GM11168 (cell line): ENCODE measurements at regions not wholly inside any gene's neighbourhood (a gene's known extent, or its start where the extent isn't known, plus 50 kb on each side); places are given as distances from the start of the nearest gene placed in this dataset.
"Not testable (repeated sequence)": the region's sequence is repeated elsewhere in the genome, so short reads cannot be mapped to it uniquely, and the experiment has no call there.

Experiments used
- in situ Hi-C: fragments of 300-500 bp; cut with MboI; formaldehyde crosslinking; loops from one replicate; pipeline ENCODE4 v1.12.0; 2022; ENCODE audit warnings: low sequenced_read_pairs; ENCODE audit not compliant: unreplicated experiment

- in situ Hi-C loops, result loop anchor here (5.0 kb wide), 1 partner anchor 100 kb away; the partner anchor contains the start of gene LMNB1
Observed at GRCh38 chr5:126677121-126677520, 76.4 kb downstream of the PHAX start.

- in situ Hi-C loops, result no loop called here
Observed at GRCh38 chr5:126680191-126680817, 79.6 kb downstream of the PHAX start.

GRCh38 chr5:126681314-126681713 lies 80.6 kb downstream of the PHAX start:
- in situ Hi-C loops, result not testable (repeated sequence)

DNA sequence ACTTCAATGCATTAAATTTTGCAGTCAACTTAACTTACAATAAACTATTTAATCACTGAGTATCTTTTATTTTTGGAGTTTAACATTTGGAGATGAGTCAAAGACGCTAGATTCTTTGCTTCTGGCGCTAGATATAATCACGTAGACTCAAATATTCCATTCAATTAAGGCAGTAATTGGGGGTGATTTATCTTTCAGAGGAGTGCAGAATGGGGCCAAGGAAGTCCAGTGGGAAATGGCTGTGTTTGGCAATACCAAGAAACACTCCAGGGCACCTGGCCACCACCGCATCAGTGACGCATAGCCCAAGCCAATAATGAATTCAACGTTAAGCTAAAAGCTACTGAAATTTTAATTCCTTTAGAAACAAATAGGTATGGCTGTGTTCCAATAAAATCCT lies 81.2 kb downstream of the PHAX start:
- in situ Hi-C loops, result no loop called here

DNA sequence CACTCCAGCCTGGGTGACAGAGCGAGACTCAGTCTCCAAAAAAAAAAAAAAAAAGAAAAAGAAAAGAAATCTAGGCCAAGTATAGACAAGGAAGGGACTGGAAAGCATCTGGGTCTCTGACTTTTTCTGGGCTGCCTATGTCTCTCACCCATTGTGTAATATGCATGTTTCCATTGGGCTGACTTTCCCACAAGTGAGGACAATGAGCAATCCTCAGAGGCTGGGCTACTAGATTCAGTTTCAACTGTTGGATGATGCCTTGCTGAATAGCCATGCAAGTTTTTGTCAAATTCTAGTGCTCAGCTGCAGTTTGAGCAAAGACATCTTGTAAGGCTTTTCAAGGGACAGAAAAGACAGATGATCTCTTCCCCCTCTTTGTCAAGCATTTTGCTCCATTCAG lies 82.1 kb downstream of the PHAX start:
- in situ Hi-C loops, result no loop called here

GRCh38 chr5:126683912-126684311 lies 83.2 kb downstream of the PHAX start:
- in situ Hi-C loops, result no loop called here

DNA sequence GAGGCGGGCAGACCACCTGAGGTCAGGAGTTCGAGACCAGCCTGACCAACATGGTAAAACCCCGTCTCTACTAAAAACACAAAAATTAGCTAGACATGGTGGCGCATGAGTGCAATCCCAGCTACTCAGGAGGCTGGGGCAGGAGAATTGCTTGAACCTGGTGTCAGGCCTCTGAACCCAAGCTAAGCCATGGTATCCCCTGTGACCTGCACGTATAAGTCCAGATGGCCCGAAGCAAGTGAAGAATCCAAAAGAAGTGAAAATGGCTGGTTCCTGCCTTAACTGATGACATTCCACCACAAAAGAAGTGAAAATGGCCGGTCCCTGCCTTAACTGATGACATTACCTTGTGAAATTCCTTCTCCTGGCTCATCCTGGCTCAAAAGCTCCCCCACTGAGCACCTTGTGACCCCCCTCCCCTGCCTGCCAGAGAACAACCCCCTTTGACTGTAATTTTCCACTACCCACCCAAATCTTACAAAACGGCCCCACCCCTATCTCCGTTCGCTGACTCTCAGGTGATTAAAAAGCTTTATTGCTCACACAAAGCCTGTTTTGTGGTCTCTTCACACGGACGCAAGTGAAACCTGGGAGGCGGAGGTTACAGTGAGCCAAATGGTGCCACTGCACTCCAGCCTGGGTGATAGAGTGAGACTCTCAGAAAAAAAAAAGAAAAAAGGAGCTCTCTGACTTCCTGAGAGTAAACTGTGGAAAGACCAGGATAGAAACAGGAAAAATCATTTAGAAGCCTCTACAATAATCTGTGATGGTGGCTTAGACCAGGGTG lies 84.1 kb downstream of the PHAX start:
- in situ Hi-C loops, result not testable (repeated sequence)

DNA sequence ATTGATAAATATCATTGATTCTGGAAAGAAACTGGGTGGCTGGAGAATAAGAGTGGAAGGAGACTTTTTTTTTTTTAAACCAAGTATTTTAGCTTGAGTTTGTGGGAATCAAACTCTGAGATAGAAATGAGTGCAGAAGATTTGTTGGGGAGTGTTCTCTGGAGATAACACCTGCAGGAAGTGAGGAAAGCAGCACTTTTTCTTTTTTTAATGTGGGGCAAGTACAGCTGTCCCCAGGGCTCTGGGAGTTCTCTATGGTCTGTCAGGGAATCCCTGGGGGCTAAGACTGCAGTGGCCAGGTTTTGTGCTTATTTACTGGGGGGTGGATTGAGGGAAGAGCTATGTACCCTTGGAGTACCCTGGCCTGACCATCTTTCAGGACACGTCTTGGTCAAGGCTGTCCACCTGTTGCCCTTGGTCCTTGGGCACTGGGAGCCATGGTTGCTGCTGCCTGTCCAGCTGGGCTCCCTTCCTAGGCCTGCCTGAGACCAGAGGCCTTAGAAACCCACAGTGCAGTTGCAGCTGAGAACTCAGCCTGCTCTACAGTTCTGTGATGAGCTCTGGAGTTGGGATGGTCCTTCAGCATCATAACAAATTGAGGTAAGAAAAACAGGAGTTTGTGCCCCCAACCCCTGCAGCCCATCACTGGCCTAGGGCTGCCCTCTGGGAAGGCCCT lies 85.8 kb downstream of the PHAX start:
- in situ Hi-C loops, result no loop called here

DNA sequence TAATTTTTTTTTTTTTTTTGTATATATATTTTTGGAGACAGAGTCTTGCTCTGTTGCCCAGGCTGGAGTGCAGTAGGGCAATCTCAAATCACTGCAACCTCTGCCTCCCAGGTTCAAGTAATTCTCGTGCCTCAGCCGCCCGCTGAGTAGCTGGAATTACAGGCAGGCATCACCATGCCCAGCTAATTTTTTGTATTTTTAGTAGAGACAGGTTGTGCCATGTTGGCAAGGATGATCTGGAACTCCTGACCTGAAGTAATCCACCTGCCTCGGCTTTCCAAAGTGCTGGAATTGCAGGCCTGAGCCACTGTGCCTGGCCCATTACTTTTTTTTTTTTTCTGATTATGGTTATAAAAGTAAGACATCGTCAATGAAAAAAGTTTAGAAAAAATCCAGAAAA lies 84.0 kb upstream of the LMNB1 start:
- in situ Hi-C loops, result no loop called here

DNA sequence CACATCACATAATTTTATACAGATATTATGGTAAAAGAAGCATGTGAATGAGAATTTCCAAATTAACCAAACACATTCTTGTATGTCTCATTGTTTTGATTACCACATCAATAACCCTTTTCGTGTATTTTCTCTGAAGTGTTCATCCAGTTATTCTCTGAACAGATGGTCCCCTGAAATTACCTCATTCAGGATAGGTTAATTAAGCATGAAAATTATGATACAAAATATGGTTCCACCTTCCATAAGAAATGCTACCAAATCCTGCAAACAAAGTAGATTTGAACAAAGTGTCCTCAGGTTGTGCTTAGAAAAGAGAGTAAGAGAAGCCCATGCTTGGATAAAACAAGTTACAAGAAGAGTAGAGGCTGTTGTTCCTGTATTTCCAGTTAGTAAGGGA lies 83.1 kb upstream of the LMNB1 start:
- in situ Hi-C loops, result no loop called here

- in situ Hi-C loops, result no loop called here
Observed at GRCh38 chr5:126694403-126694802, 82.5 kb upstream of the LMNB1 start.

DNA sequence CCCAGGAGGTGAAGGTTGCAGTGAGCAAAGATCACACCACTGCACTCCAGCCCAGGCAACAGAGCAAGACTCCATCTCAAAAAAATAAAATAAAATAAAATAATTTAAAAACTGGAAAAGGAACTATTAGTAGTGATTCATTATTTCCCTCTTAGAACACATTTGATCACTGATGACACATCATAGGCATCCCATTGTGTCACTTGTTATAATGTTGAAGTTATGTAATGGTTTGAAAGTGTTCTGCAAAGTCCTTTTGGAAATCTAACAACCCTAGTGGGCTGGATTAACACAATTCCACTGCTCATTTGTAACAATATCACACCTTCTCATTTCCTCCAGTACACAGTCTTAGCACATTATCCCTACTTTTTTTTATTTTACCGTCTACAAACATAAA lies 81.8 kb upstream of the LMNB1 start:
- in situ Hi-C loops, result no loop called here

DNA sequence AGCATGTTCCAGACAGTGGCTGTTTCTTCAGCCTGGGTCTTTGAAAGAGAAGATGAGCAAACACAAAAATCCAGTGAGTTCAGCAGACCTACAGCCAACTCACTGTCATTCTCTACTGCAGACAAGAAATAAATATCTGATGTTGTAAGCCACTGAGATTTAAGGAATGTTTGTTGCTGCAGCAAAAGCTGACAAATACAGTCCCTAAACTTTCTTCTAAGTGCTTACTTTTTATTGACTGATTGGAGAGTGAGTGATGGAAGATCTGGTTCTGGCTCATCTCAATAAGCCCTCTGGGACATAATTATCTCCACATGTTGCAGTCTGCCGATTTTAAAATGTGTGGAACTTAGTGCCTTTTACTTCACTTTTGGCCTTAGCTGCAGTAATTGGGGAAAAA lies 69.9 kb upstream of the LMNB1 start:
- in situ Hi-C loops, result no loop called here

GRCh38 chr5:126715765-126716164 lies 61.2 kb upstream of the LMNB1 start:
- in situ Hi-C loops, result no loop called here

GRCh38 chr5:126716861-126717260 lies 60.1 kb upstream of the LMNB1 start:
- in situ Hi-C loops, result no loop called here

DNA sequence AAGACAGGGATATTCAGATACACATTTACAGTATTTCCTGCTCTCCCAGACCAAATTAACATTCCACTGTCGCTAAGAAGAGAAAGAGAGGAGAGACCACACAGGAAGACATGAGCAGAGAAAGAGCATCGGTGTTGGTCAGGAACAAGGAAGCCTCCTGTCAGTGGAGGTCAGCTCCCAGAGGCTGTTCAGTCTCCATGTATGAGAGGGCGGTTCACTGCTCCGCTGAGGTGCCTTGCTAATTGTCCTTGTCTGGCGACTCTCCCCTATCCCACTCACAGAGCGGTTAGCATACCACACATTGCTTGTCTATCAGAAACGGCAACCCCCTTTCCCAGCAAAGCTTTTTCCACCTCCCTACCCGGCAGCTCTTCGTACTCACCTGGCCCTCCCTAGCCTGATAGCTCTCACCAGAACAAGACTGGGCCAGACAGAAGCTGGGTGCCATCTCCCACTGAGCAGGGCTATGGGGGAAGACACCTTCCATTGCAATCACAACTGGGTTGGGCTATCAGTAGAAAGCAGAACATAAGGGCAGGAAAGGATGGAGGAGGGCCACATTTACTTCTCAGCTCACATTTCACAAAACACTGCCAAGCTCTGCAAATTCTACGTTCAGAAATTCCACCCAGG lies 58.6 kb upstream of the LMNB1 start:
- in situ Hi-C loops, result no loop called here

DNA sequence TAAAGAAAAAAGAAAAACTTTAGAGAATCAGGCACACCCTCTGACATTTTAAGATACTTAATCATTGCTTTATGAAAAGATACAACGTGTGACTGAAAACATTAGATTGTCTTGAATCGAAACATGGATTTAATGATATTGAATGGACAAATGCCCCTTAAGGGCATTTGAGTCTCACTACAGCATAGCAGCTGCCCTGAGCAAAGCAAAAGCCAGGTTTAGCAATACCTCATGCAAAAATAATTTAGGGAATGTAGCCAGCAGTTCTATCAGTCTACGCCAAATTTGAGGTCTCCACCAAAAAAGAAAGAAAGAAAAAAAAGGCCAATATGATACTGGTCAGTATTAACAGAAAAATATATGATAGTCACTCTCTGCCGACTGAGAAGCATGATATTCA lies 56.6 kb upstream of the LMNB1 start:
- in situ Hi-C loops, result no loop called here

GRCh38 chr5:126723643-126724042 lies 53.3 kb upstream of the LMNB1 start:
- in situ Hi-C loops, result no loop called here
